NCI-H1694 treated with DMSO at 0.1 percent for 48 hours (cell line): ENCODE measurements at regions not wholly inside any gene's neighbourhood (a gene's known extent, or its start where the extent isn't known, plus 50 kb on each side); places are given as distances from the start of the nearest gene placed in this dataset.

Experiments
- DNase-seq: peaks from one replicate; lab custom pipeline; 2025; lab: John Stamatoyannopoulos, UW

GRCh38 chr3:31461426-31461825, 71.3 kb upstream of the STT3B start:
- DNase-seq = no peak

GRCh38 chr3:31462050-31462569, 70.6 kb upstream of the STT3B start:
- DNase-seq = no peak

- no peak for DNase-seq
Observed at GRCh38 chr3:31465999-31466398, 66.7 kb upstream of the STT3B start.

- no peak for DNase-seq
Observed at GRCh38 chr3:31466866-31467265, 65.9 kb upstream of the STT3B start.

GRCh38 chr3:31468433-31468832, 64.3 kb upstream of the STT3B start:
- no peak for DNase-seq

- DNase-seq = no peak
Observed at GRCh38 chr3:31469385-31469784, 63.3 kb upstream of the STT3B start.

GRCh38 chr3:31472479-31473390, 60.0 kb upstream of the STT3B start:
- DNase-seq = no peak

- DNase-seq = no peak
Observed at GRCh38 chr3:31476209-31476608, 56.5 kb upstream of the STT3B start.

- no peak for DNase-seq
Observed at GRCh38 chr3:31479431-31479830, 53.3 kb upstream of the STT3B start.

GRCh38 chr3:31481697-31482096, 51.0 kb upstream of the STT3B start:
- no peak for DNase-seq

GRCh38 chr3:31482493-31483200, 50.1 kb upstream of the STT3B start:
- no peak for DNase-seq
